ENCODE measurements at regions not wholly inside any gene's neighbourhood (a gene's known extent, or its start where the extent isn't known, plus 50 kb on each side); places are given as distances from the start of the nearest gene placed in this dataset.

DNA sequence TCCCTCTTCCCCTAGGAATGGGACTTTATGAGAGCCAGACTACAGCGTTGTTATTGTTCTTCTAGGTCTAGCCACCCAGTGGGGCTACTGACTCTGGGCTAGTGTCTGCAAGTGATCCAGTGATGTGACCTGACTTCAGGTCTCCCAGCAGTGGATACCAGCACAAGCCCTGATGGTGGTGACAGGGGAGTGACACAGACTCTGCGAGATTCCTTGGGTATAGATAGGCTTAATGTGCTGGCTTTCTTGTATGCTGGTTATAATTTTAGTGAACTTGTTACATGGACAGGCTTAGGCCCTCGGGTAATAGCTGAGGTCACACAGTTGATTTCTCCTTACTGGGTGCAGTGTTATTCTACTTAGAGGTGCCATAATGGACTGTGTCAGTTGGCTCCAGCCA lies 106.9 kb downstream of the TBC1D30 start:
- no peak for DNase-seq

DNA sequence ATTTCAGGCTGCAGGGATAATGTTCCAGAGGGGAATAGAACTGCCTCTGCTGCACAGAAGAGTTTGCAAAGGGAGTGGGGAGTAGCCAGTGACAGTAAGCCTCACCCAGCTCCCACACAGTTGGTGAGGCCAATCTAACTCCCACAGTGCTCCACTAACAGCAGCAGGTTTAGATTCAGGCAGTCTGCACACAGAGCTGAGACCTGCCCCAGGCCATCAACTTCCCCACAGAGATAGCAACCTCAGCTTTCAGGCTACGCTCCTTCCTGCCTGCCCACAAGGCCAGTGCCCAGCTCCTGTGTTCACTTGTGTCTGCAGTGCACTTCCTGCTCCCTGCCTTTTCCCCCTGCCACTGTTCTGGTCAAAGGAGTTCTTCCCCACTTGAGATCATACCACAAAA lies 107.5 kb downstream of the TBC1D30 start:
- DNase-seq, result no peak

DNA sequence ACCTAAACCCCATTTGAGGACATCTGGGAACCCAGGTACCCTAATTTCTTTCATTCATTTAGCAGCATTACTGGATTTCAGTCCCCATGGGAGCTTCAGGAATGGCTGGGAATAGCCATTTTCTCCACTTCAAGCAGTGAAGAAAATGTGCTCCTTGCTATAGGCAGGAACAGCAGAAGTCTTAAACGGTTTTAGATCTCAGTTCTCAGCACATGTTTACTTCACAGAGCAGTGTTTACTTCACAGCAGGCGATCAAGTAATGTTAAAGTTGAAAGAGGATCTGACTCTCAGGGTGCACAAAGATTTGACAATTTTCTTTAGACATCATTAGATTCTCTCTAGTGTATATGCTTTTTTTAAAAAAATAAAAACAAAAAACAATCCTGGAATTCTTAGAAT lies 109.3 kb downstream of the TBC1D30 start:
- DNase-seq, result no peak

DNA sequence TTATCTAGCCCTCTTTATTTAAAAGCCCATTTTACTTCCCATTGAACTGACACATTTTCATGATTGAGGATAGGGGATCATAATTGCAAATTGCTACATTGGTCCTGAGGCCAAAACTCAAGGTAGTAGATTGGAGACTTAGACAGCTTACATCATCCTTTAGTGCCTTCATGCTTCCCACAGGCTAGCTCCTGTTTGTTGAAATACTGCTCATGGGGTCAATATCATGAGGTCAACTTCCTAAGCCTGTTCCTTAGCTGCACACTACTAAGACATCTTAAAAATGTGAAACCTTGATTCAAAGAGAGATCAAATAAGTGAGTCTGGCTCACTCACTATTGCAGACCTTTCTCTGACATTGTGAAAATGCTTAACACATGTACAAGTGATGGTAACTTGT lies 113.0 kb downstream of the TBC1D30 start:
- DNase-seq, result no peak

DNA sequence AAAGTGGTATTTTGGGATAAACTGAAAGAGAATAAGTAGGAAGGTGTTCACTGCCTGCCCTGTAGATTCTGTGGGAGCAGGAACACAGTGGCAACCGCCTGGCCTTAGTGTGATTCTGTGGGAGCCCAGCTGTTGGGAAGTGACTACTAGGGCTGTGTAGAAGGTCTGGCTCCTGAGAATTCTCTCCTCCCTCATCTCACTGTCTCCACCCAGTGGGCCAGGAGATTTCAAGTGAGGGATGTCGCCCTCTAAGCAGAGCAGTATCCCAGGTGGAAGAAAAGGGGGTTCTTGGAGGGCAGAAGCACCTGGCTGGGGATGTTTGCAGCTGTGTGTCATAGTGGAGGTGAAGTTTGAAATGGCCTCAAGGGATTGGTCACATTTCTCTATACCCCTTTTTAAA lies 113.7 kb downstream of the TBC1D30 start:
- no peak for DNase-seq

DNA sequence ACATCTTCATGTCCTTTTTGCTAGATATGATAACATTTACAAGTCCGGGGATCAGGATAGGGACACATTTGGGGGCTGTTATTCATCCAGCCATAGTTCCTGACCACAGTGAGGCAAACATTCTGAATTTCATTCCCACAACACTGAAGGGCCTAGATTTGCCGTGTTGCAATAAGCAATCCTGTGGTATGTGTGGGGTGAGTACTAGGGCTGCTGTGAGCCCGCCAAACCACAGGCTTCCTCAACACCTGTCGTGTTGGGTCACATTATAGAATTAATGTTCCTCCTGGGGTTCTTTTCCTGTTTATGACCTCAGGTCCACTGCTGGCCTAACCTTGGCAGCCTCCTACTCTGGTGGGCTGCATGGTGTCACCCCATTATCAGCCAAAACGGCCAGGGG lies 119.2 kb downstream of the TBC1D30 start:
- DNase-seq, result no peak

DNA sequence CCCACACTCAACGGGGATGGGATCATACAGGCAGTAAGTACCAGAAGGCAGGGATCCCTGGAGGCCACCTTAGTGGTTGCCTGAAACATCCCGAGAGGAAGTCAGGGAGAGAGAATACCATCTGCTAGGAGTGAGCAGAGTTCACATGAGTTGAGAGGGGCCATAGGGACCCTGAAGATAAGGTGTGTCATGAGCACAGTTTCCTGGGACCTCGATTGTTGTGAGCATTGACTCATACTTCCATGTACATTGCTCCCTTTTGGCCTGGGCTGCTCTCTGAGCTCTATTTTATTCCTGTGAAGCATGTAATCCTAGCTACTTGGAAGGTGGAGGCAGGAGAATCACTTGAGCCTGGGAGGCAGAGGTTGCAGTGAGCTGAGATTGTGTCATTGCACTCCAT lies 120.5 kb downstream of the TBC1D30 start:
- DNase-seq, result no peak

DNA sequence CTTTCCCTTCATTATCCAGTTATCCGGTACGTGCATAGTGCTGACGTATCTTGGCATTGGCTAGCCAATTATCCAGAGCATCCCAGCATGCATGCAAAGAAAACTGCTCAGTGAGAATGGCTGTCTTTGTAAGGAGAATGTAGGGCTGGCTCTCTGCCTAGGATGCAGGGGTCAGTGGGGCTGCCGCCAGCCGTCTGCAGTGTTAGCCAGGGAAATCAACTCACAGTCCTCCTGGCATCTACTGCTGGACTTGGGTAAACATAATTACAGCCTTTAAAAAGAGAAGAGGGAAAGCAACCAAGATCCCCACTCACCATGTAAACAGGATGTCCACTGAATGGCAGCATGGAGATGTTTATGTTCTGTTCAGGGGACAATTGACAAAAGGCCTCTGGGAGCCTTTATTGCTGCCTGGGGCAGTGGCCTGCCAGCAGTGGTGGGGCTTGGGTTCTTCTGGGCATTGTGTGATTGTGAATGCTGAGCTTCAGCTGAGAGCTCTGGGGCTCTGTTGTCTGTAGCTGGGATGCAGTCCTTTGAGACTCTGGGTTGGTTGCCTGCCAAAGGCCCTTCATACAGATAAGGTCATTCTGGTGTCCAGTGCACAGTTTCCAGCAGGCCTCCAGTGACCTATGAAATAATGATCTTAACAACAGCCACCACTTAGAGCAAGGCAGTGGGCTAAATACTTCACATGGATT lies 121.8 kb downstream of the TBC1D30 start:
- peak; percentile 87 for DNase-seq

DNA sequence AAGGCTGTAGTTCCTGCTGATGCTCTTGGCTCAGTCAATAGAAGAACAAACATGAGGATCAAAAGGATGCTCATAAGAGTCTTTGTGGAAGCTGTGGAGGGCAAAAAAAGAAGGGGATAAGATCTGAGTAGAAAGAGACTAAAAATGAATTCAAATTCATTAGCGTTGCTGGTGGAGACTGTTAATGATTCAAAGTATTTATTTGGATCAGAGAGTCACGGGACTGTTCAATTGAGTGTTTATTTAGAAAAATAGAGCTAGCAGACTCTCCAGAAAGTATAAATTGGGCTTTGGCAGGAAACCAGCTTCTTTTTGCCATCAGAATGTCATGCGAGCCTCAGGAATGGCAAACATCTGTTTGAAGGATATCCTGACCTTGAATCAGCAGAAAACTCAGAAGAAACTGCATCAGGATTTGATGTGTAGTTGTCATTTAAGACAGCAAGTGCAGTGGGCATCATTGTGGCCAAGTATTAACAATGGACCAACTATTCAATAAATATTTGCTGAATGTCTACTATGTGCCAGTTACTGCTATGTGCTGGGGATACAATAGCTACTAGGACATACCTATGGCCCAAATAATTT lies 126.4 kb downstream of the TBC1D30 start:
- no peak for DNase-seq

DNA sequence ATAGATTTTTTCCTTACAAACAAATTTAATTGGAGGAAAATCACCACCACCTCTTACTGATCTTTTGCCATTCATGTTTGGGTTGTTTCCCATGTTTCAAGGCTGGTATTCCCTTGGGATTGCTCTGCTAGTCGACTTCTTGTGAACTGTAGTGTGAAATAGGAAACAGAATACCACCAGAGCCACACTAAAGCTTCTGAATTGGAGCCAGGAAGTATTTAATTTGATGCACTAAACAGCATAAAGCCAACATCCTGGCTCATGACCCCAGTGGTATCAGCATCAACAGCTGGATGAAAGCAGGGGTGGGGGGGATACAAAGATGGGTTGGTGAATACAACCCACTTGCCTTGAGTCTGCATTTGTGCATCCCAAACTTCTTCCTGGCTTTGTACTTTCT lies 127.5 kb downstream of the TBC1D30 start:
- DNase-seq, result no peak

DNA sequence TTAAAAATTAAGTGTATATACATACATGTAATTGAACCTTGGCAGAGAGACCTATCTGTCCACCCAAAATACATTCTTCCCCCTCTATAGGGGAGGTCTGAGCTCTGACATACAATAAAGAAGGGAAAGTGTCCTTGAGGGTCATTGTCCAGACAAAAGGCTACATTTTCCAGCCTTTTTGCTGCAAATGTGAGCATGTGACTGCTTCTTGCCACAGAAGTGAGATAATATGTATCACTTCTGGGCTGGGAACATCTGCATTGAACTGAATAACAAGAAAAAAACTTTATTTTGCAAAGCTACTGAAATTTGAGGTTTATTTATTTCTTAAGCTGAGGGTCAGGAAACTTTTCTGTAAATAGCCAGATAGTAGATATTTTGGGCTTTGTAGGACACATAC lies 131.3 kb downstream of the TBC1D30 start:
- DNase-seq, result no peak

DNA sequence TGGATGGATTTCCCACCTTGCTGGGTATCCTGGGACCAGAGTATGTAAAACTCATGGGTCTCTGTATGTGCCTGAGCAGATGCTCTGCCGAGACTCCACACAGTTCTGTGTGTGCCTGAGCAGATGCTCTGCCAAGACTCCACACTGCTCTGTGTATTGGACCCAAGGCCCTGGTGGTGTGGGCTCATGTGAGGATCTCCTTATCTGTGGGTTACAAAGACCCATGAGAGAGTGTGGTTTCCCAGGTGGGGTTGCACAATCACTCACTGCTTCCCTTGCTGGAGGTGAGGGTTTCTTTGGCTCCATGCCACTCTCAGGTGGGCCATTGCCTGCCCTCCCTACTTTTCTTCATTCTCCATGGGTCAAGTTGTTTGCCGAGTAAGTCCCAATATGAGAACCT lies 141.5 kb downstream of the TBC1D30 start:
- no peak for DNase-seq

DNA sequence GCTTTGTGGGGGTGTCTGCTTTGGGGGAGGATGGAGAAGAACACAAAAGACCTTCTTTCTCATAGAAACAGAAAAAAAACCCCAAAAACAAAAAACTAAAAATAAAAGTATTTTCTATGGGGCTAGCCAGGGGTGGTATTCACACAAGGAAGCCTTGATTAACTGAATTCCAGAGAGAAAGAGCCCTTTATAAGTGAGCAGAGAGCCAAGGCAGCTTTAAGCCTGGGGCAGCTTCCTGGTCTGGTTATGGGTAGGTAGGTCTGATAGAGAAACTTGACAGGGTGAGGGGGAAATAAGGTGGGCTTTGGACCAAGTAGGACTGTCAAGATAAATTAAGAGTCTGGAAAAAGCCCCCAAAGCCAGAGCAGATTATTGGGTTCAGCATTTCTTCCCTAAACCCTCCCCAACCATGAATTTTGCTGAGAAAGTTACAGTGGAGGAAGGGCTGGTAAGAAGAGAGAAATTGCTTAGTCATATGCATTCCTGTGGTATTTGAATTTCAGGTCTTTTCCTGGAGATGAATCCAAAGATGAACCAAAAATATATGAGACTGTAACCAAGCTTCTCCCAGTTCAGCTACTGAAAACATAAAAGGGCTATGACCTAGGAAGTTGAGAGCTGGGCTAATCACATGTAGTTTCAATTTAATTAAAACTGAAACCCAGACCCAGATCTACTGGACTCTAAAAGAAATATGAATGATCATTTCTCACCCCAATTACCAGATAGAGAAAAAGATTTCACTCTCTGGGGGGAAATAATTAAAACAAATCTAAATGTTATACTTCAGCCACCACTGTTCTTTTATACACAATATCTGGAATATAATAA lies 144.8 kb downstream of the TBC1D30 start:
- DNase-seq, result no peak

DNA sequence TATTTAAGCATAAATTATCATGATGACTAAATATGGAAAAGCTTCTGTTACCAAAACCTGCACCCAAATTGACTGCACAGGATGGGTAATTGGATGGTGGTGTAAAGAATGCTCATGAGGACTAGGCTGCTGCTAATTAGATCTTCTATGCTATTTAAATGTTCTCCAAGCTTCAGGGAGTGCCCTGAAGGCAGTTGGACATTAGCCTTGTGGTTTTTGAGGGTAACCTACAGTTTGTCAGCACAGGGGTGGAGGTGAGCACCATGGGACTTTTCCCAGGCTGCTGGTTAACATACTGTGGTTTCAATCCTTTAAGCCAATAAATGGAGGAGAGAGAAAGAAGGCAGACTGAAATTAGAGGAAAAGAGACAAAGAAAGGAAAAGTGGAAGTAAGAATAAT lies 145.0 kb downstream of the WIF1 start:
- no peak for DNase-seq

DNA sequence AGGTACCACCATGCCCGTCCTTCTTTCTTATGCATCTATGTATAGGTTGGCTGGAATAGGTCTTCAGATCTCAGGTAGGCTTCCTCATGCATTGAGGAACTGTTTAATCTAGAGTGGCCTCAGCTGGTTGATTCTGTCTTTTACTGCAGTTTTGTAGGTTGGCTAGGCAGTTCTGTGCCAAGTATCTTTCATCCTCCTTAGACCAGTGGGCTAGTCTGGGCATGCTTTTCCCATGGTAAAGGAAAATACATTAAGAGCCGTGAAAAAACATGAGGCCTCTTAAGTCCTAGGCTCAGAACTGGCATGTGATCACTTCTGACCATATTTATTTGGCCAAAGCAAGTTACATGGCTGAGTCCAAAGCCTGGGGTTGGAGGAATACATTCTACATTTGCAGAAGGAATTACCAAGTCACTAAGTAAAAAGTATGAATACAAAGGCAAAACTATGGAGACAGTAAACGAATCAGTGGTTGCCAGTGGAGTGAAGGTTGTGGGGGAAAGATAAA lies 137.3 kb downstream of the WIF1 start:
- DNase-seq, result no peak

DNA sequence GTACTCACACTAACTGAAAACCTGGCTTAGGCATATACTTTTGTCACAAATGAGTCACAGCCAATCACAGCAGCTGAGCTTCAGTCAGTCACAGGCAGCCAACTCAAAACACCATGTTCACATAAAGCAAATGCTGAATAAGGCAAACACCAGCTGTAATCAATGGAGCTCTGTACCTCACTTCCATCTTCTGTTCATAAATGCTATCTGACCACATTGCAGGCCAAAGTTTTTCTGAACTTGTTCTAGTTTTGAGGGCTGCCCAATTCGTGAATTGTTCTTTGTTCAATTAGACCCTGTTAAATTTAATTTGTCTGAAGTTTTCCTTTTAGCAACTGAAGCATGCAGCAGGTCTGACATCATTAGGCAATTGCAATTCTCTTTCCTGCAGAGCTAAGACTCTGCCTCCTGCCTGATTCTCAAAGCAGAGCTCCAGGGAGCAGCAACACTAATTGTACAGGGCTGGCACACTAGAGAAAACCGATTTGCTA lies 129.9 kb downstream of the WIF1 start:
- DNase-seq, result no peak

DNA sequence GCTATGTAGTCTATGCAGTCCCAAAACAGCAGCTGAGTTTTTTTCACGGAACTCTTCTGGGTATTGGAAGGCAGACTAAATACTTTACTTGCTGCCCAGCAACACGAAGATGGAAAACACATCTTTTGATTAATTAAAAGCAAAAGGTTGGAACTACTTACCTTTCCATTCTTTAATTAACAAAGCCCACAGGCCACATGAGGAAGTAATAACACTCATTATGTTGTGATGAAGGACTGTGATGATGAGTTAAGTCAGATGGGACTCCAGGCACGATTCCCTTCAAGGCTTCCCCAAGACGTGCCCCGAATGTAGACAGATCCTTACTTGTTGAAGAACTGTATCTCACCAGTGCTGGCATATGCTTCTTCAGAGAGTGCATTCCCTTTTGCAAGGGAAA lies 129.0 kb downstream of the WIF1 start:
- no peak for DNase-seq

DNA sequence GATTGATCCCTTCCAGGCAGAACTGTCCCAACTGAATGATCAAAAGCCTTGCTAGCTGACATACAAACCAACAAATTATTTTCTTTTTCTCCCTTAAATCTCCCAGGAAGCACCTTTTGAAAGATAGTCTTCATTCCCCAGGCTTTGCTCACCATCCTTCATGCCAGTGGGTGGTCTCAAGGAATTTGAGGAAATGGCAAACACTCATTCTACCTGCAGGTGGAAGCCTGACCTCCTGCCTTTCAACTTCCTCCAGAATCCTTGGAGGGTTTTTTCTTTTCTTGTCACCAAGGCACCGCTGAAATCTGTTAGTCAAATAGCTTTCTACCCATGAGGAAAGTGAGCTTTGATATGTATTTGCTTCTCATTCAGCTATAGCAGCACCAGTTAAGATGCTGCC lies 128.5 kb downstream of the WIF1 start:
- DNase-seq, result no peak

DNA sequence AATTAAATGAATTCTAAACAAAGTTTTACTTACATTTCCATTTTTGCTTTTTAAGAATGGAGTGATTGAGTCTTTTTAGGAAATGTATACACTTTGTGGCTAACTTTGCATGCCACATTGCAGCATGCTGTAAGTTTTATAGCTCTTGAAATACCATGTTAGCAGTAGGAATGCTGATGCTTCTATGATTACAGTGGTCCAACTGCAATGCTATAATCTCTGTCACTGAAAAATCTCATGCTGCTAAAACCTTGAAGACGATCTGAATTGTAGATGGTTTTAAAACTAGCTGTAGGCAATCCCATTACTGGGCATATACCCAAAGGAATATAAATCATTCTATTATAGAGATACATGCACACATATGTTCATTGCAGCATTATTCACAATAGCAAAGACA lies 127.6 kb downstream of the WIF1 start:
- DNase-seq, result no peak

DNA sequence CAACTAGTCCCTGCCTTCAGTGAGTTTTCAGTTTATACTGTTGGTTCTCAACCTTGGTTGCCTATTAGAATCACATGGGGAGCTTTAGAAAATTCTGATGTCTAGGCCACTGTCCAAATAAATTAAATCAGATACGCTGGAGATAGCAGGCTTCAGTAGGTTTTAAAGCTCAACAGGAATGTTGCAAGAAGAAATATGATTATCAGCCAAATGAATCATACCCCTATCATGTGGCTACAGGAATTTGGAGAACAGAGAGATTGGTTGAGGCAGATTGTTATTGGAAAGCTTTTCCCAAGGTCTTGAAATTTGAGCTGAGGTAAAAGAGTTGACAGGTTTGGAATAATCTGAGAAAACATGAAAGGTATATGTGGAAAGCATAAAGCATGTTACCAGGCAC lies 125.3 kb downstream of the WIF1 start:
- no peak for DNase-seq

DNA sequence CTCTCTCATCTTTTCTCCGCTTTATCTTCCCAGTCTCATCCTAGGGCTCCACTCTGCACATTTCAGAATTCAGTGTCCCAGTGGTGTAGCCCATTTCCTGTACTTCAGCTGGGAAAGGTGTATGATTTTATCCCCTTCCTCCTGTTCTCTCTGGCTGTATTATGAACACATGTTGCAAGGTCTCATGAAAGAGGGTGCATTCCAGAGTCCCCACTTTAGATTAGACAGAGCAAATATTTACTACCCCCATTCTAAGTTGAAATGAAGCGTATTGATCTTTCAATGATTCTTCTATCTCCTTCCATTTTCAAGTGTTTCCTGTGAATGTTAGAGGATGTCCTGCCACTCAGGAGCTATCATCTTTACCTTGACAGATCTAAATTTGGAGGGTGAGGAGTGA lies 123.2 kb downstream of the WIF1 start:
- no peak for DNase-seq

DNA sequence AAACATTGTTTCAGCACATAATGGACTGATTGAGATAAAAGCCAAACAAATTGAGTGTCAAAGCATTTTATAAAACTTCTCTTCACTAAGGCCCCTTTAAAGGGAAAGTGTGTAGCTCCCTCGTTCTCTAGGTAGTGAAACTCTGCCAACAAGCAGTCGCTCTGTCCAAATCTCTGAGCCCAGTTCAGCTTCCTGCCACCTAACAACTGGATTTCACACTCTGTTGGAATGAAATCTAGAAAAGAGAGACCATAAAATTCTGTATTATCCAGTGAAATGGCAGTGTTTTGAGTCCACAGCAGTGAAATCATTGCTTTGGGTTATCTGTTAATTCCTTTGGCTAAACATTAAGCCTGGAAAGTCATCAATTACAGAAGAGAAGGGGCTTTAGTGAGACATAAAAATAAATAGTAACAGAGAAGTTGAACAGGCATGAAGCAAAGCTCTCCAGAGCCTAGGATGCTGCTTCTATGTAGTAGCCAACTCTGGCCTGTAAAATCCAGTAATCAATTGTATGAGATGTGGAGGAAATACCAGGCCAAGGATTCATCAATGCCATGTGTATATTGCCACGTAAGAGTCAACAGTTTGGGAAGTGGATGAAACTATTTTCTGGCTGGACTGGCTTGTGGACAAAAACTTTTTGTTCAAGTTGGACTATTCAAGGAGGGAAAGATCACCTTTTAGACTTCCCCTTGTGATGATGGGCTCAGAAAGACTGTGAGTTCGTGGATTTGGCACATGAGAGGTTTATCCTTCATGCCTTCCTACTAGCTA lies 122.5 kb downstream of the WIF1 start:
- DNase-seq, result no peak

DNA sequence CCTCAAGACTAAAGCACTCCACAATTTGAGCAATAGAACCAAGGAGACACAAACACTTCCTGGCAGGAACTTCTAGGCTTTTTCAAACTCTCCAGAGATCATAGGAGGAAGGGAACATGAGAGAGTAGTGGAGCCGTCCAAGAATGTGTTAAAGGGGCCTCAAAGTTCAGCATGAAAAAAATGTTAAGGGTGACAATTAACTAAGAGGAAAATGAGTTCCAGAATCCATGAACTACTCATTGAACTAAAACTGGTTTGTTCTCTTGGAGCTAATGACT lies 122.0 kb downstream of the WIF1 start:
- DNase-seq, result no peak
